ENCODE measurements at regions not wholly inside any gene's neighbourhood (a gene's known extent, or its start where the extent isn't known, plus 50 kb on each side); places are given as distances from the start of the nearest gene placed in this dataset.

GRCh38 chr13:109333893-109334651, 452.3 kb downstream of the IRS2 start:
- Histone ChIP-seq H3K27ac (no peak overlapping the region), H3K36me3 (no peaks in the 10 kb centered on the region), H3K4me3 (no peak overlapping the region), H3K9me3 (no peaks in the 10 kb centered on the region), H3K4me1 (no peaks in the 10 kb centered on the region), H3K27me3 (no peaks in the 10 kb centered on the region)
- TF ChIP-seq CTCF (IDR thresholded peaks at IDR 0.05) (no peak), POLR2A (IDR thresholded peaks at IDR 0.05) (no peak)
- no peak for DNase-seq
- intact Hi-C loops (cut with DNase I; ENCODE audit: low total_unique reads) = no loop called here

- DNase-seq = no peak
- Histone ChIP-seq H3K36me3 (no peaks in the 10 kb centered on the region), H3K27ac (no peak overlapping the region), H3K4me1 (no peaks in the 10 kb centered on the region), H3K27me3 (no peaks in the 10 kb centered on the region), H3K9me3 (no peaks in the 10 kb centered on the region), H3K4me3 (no peak overlapping the region)
- intact Hi-C loops (cut with DNase I; ENCODE audit: low total_unique reads) = no loop called here
- no peak for TF ChIP-seq CTCF (IDR thresholded peaks at IDR 0.05)
- no peak for TF ChIP-seq POLR2A (IDR thresholded peaks at IDR 0.05)
Measured at GRCh38 chr13:109332506-109333499, 453.6 kb downstream of the IRS2 start.

GRCh38 chr13:109331898-109332297, 454.5 kb downstream of the IRS2 start:
- H3K27me3 ChIP-seq = no peaks in the 10 kb centered on the region
- no peak overlapping the region for H3K27ac ChIP-seq
- no peaks in the 10 kb centered on the region for H3K36me3 ChIP-seq
- TF ChIP-seq CTCF (IDR thresholded peaks at IDR 0.05) (no peak), POLR2A (IDR thresholded peaks at IDR 0.05) (no peak)
- no peaks in the 10 kb centered on the region for H3K4me1 ChIP-seq
- intact Hi-C loops (cut with DNase I; ENCODE audit: low total_unique reads) = no loop called here
- no peak for DNase-seq
- no peaks in the 10 kb centered on the region for H3K9me3 ChIP-seq
- H3K4me3 ChIP-seq = no peak overlapping the region

- intact Hi-C loops (cut with DNase I; ENCODE audit: low total_unique reads) = no loop called here
- no peaks in the 10 kb centered on the region for H3K27me3 ChIP-seq
- no peak overlapping the region for H3K4me3 ChIP-seq
- DNase-seq = no peak
- no peak overlapping the region for H3K27ac ChIP-seq
- H3K9me3 ChIP-seq = no peaks in the 10 kb centered on the region
- no peaks in the 10 kb centered on the region for H3K36me3 ChIP-seq
- TF ChIP-seq POLR2A (IDR thresholded peaks at IDR 0.05) (no peak), CTCF (IDR thresholded peaks at IDR 0.05) (no peak)
- H3K4me1 ChIP-seq = no peaks in the 10 kb centered on the region
Measured at GRCh38 chr13:109331011-109331433, 455.4 kb downstream of the IRS2 start.

- Histone ChIP-seq H3K27ac (no peak overlapping the region), H3K9me3 (no peaks in the 10 kb centered on the region), H3K4me1 (no peaks in the 10 kb centered on the region), H3K27me3 (no peaks in the 10 kb centered on the region), H3K36me3 (no peaks in the 10 kb centered on the region), H3K4me3 (no peak overlapping the region)
- no peak for TF ChIP-seq CTCF (IDR thresholded peaks at IDR 0.05)
- TF ChIP-seq POLR2A (IDR thresholded peaks at IDR 0.05) = no peak
- intact Hi-C loops (cut with DNase I; ENCODE audit: low total_unique reads) = no loop called here
- no peak for DNase-seq
Measured at GRCh38 chr13:109330123-109330522, 456.3 kb downstream of the IRS2 start.
